HCT116 (cell line): ENCODE measurements at regions not wholly inside any gene's neighbourhood (a gene's known extent, or its start where the extent isn't known, plus 50 kb on each side); places are given as distances from the start of the nearest gene placed in this dataset.

Source experiments
- CEBPB ChIP-seq: IDR thresholded peaks from 2 replicates; pipeline ENCODE4 v1.6.1; 2012; ENCODE audit warnings: low read depth
- CTCF ChIP-seq, 3 experiments: fragments of 200-600 bp in 1 of 3; sonication (generic) in 1 of 3; IDR thresholded peaks in 2 of 3; conservative IDR thresholded peaks in 1 of 3; 2 replicates each; pipeline ENCODE4 v1.5.1; 2012 to 2017; ENCODE audit warnings: low read depth in 2 of 3, low read length in 2 of 3, antibody characterized with exemption in 1 of 3, borderline replicate concordance in 1 of 3, control low read depth in 1 of 3, mild to moderate bottlenecking in 1 of 3, mixed read lengths in 1 of 3, mixed run types in 1 of 3, moderate library complexity in 1 of 3; ENCODE audit not compliant: insufficient read depth in 1 of 3
- FOSL1 ChIP-seq: IDR thresholded peaks from 2 replicates; pipeline ENCODE4 v1.6.1; 2012; ENCODE audit warnings: low read depth
- POLR2A ChIP-seq: IDR thresholded peaks from 2 replicates; pipeline ENCODE4 v1.7.0; 2011; ENCODE audit warnings: borderline replicate concordance; ENCODE audit not compliant: insufficient read depth, insufficient read length; ENCODE audit errors: extremely low read depth
- POLR2AphosphoS5 ChIP-seq: IDR thresholded peaks from 2 replicates; pipeline ENCODE4 v1.6.1; 2011; ENCODE audit warnings: mild to moderate bottlenecking, low read depth, low read length, moderate library complexity
- RAD21 ChIP-seq: IDR thresholded peaks from 2 replicates; pipeline ENCODE4 v1.6.1; 2012; ENCODE audit warnings: low read depth, mild to moderate bottlenecking

DNA sequence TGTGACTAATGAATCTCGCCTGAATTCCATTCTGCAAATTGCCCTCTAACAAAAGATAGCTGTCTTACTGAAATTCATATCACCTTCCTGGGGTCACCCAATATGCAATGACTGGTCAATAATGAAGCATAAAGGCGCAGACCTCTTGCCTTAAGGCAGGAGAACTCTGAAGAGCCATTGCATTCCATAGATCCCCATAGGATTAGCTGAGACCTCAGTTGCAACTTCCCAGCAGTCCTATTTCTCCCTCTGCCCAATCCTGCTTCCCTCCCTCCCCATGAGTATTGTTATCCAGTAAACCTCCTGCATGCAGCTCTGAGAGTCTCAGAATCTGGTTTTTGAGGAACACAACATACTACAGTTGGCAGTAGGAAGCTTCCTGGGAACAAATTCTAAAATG, 396.5 kb downstream of the DCAF12L2 start:
- TF ChIP-seq CTCF (IDR thresholded peaks at IDR 0.05 in 2 of 3, conservative IDR thresholded peaks at IDR 0.05 in 1 of 3; ENCODE audit: borderline replicate concordance in 1 of 3, insufficient read depth in 1 of 3, low read depth in 2 of 3, low read length in 2 of 3) (no peak), CEBPB (no peak), POLR2A (no peak), RAD21 (no peak), POLR2AphosphoS5 (no peak), FOSL1 (no peak)
